Activated T-helper 1 cell treated with anti-CD3 and anti-CD28 coated beads, Interleukin-12 subunit alpha, Interleukin-12 subunit beta, Interleukin-2, Interleukin-4 antibody, amounts not matched to agents 30 ng/mL and 10 ng/mL and 1 ng/mL, durations not matched to agents 14 hours and 24 hours and 36 hours (primary cell): ENCODE measurements at regions not wholly inside any gene's neighbourhood (a gene's known extent, or its start where the extent isn't known, plus 50 kb on each side); places are given as distances from the start of the nearest gene placed in this dataset.
A peak's percentile ranks its signal among the peaks of the same experiment; 100 is the strongest.
"Not testable (repeated sequence)": the region's sequence is repeated elsewhere in the genome, so short reads cannot be mapped to it uniquely, and the experiment has no call there.

Experiments
- DNase-seq: peaks from one replicate; pipeline ENCODE4 v3.0.0; 2021; ENCODE audit warnings: low spot score
- H3K27ac Mint-ChIP-seq: one replicate; pipeline ENCODE4 v1.8.0; 2021; ENCODE audit warnings: mild to moderate bottlenecking, mixed read lengths
- H3K27me3 Mint-ChIP-seq: one replicate; pipeline ENCODE4 v1.8.0; 2022; ENCODE audit warnings: mild to moderate bottlenecking, moderate library complexity, mixed read lengths; ENCODE audit not compliant: insufficient read depth
- H3K36me3 Mint-ChIP-seq: one replicate; pipeline ENCODE4 v1.8.0; 2021; ENCODE audit warnings: low read depth, mixed read lengths
- H3K4me1 Mint-ChIP-seq: one replicate; pipeline ENCODE4 v1.8.0; 2021; ENCODE audit warnings: low read depth, mixed read lengths
- H3K4me3 Mint-ChIP-seq: one replicate; pipeline ENCODE4 v1.8.0; 2021; ENCODE audit warnings: mild to moderate bottlenecking, moderate library complexity, mixed read lengths
- H3K9me3 Mint-ChIP-seq: one replicate; pipeline ENCODE4 v1.8.0; 2021; ENCODE audit warnings: mixed read lengths
- intact Hi-C: fragments of 100-400 bp; cut with micrococcal nuclease; formaldehyde crosslinking; loops from one replicate; pipeline ENCODE4 v1.15.1; 2024

DNA sequence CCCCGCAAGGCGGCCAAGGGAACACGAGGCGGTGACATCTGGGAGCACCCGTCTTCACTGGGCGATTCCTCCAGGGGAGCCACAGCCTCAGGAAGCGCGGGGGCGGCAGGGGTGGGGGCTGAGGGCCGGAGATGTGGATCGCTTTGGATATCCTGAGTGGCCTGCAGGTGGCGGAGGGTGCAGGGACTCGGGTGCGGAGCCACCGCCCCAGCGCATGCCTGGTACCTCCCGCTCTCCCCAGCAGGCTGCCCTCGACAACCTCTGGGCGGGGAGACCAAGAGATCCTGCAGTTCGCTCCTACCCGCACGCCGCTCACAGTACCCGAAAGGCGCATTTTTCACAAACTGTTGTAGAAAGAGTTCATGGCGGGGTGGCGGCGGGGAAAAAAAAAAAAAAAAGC, 162.9 kb upstream of the PRKX start:
- H3K4me1 Mint-ChIP-seq, H3K36me3 Mint-ChIP-seq, H3K4me3 Mint-ChIP-seq, DNase-seq, H3K27ac Mint-ChIP-seq, intact Hi-C loops, H3K9me3 Mint-ChIP-seq, H3K27me3 Mint-ChIP-seq: not testable (repeated sequence)

DNA sequence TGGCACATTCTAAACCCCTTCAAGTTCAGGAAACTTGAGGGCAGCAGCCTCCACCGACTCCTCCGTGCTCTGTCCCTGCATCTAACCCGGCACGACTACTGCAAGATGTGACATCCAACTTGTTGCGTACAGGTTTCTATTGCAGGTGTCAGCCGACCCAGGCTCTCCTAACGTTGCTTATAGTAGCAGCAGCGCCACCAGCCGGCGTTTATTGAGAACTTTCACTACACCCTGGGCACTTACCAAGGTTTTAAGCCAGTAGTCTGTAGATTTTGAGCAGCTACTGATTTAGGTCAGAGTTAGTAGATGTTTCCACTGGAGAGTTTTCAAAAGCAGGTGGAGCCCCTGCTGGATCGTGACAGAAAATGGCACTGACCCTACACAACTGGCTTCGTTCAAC, 162.2 kb upstream of the PRKX start:
- H3K9me3 Mint-ChIP-seq, DNase-seq, H3K27ac Mint-ChIP-seq, H3K27me3 Mint-ChIP-seq, H3K36me3 Mint-ChIP-seq, H3K4me1 Mint-ChIP-seq, H3K4me3 Mint-ChIP-seq, intact Hi-C loops: not testable (repeated sequence)

DNA sequence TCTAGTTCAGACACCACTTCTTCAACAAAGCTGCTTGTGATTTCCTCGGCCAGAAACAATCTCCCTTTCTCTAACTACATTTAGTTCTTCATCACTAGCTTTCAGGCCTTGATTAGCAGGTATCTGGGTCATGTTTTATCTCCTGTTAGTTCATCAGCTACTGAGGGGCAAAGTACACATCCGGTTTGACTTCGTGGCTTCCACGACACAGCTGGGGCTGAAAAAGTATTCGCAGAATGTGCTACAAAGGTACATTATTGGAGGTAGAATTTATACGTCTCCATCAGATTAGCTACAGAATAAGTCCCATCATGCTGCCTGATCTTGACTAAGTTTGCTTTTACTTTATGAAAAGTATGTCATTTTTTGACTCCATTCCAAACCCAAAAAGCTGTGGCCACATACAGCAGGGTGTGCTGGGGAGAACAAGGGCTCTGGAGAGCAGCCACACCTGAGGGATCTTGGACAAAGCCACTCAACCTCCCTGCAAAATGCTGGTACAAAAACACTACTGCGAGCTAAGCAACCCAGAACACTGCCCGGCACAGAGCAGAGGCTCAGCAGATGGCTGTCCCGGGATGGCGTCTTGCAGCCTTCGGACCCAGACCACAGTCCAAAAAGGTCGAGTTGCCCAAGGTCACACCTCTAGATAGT, 158.9 kb upstream of the PRKX start:
- H3K4me3 Mint-ChIP-seq, DNase-seq, H3K36me3 Mint-ChIP-seq, H3K27me3 Mint-ChIP-seq, H3K9me3 Mint-ChIP-seq, intact Hi-C loops, H3K4me1 Mint-ChIP-seq, H3K27ac Mint-ChIP-seq: not testable (repeated sequence)

DNA sequence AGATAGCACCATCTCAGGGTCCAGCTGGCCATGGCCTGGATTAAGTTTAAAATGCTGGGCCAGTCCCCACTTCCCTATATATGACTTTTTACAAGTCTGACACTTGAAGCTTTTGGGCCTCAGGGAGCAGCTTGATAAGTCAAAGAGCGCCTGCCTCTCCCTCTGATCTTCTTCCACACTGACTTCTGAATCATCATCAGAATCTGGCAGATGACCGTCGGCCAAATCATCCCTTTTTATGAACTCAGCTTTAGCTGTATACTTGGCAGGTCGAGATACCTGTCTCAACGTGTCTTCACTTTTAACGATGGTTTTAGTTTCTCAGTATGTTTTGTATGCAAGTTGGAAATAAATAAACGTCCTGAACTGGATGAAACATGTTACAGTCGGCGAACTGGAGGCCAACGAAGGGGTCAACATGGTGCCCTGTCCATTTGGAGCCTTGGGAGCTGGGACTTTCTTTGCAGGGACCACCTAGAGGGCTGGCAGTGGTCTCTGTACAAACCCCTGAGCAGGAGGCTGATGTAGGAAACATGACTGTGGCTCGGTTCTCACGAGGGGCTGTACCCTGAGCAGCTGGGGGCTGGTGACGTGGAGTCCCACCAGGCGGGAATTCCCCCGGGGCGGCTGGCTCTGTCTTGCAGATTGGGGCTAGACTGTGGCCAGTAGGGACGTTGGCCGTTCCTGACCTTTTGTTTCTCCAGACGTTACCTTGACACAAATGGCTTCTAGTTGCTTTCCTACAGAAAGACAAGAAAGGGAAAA, 153.8 kb upstream of the PRKX start:
- H3K27me3 Mint-ChIP-seq, H3K36me3 Mint-ChIP-seq, intact Hi-C loops, H3K27ac Mint-ChIP-seq, H3K9me3 Mint-ChIP-seq, H3K4me1 Mint-ChIP-seq, H3K4me3 Mint-ChIP-seq, DNase-seq: not testable (repeated sequence)

DNA sequence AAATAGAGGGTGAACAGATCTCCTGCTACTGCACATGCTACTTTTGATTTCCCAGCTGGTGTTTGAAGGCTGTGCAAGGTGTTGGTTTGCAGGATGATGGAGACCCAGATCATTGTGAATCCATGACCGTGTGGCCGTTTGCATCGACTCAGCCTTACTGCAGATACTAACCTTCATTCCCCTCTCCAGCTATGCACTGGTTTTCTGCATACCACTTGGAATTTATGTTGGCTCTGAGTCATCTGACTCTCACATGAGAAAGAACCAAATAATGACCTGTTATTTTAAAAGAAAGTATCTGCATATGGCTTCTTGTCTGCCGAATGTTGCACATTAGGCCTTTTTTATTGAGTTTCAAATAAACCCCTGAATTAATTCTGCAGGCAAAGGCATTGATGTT, 144.9 kb upstream of the PRKX start:
- intact Hi-C loops, H3K4me1 Mint-ChIP-seq, H3K4me3 Mint-ChIP-seq, H3K36me3 Mint-ChIP-seq, H3K27ac Mint-ChIP-seq, H3K27me3 Mint-ChIP-seq, DNase-seq, H3K9me3 Mint-ChIP-seq: not testable (repeated sequence)

DNA sequence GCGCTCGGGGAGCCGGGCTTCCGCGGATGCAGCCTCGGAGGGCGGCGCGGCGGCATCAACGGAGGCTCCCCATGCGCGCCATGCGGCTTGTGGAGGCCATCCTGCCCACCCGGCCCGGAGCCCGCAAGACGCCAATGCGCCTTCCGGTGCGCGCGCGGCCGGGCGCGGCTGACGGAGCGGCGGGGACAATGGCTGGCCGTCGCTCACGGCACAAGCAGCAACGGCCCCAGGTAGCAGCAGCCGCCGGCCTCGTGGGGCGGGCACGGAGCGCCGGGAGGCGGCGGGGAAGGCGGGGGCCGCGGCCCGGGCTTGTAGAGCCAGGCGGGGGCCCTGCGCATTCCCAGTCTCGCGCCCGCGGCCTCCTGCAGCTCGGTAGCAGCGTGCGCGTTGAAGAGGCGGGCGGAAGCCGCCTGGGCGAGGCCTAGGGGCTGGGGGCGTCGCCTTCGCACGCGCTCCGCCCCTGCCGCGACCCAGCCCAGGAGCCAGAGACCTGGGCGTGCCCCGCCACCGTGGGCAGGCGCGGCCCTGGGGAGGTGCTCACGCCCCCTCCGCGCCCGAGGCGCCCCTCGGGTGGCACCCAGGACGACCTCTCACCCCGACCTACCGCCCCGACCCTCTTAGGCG, 130.2 kb upstream of the PRKX start:
- not testable (repeated sequence) for DNase-seq

DNA sequence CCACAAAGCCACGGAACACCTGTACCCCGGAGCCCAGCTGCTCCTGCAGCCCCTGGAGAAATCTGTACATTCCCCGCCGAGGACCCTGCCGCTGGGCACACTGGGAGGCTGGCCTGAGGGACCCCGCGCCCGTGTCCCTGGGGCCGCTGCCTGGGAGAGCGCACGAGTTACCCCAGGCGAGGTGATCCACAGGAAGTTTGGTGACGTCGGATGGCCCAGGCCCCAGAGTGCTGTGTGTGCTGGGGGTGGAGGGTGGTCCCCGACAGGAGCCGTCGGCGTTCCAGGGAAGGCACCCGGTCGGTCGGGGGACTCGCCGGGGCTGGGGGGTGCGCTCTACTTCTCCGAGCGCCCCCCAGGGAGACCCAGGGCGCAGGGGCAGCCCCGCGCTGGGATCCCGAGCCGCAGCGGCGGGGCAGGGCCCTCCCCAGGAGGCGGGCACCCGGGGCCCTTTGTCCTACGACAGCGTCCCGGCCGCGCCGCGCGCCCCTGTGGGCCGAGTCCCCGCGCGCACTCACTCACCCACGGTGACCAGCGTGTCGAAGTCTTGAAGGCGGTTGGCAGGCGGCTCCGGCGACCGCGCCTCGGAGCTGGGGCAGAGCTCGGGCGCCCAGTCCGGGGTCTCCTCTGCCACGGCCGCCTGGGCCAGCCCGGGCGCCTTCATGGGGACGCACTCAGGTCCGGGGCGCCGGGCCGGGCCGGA, 129.5 kb upstream of the PRKX start:
- H3K27ac Mint-ChIP-seq, H3K36me3 Mint-ChIP-seq, H3K27me3 Mint-ChIP-seq, DNase-seq, H3K4me1 Mint-ChIP-seq, H3K9me3 Mint-ChIP-seq, intact Hi-C loops: not testable (repeated sequence)
- peak overlapping the region; percentile 58 for H3K4me3 Mint-ChIP-seq

More for the DNA sequence above, 130.2 kb upstream of the PRKX start:
- H3K9me3 Mint-ChIP-seq, H3K27ac Mint-ChIP-seq, H3K36me3 Mint-ChIP-seq, intact Hi-C loops, H3K27me3 Mint-ChIP-seq, H3K4me1 Mint-ChIP-seq, H3K4me3 Mint-ChIP-seq: not testable (repeated sequence)

DNA sequence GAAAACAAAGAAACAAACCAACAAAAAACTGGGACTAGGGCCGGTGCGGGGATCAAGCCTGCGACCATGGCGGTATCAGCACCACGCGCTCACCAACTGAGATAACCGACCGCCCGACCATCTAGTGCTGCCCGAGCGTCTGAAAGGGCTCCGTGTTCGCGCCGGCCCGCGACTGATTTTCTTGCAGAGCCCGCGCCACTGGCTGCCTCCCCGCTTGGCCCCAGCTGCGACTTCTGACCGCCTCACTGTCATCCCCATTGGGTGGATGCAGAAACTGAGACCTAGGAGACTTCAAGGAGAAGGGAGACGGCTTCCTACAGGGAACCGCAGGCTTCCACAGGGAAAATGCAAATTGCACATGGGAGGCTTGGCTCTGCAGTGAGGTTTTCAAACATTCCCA, 125.3 kb upstream of the PRKX start:
- H3K4me3 Mint-ChIP-seq, H3K4me1 Mint-ChIP-seq, intact Hi-C loops, H3K36me3 Mint-ChIP-seq, H3K27ac Mint-ChIP-seq, H3K9me3 Mint-ChIP-seq, DNase-seq, H3K27me3 Mint-ChIP-seq: not testable (repeated sequence)

DNA sequence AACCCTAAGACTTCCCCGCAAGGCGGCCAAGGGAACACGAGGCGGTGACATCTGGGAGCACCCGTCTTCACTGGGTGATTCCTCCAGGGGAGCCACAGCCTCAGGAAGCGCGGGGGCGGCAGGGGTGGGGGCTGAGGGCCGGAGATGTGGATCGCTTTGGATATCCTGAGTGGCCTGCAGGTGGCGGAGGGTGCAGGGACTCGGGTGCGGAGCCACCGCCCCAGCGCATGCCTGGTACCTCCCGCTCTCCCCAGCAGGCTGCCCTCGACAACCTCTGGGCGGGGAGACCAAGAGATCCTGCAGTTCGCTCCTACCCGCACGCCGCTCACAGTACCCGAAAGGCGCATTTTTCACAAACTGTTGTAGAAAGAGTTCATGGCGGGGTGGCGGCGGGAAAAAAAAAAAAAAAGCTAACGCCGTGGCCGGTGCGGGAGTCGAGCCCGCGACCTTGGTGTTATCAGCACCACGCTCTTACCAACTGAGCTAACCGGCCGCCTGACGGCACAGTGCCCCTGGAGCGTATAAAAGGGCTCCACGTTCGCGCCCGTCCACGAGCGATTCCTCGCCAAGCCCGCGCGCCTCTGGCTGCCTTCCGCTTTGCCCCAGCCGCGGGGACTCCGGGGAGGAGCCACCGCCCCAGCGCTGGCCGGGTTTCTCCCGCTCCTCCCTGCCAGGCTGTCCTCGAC, 124.7 kb upstream of the PRKX start:
- H3K27ac Mint-ChIP-seq, intact Hi-C loops, DNase-seq, H3K4me3 Mint-ChIP-seq, H3K9me3 Mint-ChIP-seq, H3K4me1 Mint-ChIP-seq, H3K27me3 Mint-ChIP-seq, H3K36me3 Mint-ChIP-seq: not testable (repeated sequence)

DNA sequence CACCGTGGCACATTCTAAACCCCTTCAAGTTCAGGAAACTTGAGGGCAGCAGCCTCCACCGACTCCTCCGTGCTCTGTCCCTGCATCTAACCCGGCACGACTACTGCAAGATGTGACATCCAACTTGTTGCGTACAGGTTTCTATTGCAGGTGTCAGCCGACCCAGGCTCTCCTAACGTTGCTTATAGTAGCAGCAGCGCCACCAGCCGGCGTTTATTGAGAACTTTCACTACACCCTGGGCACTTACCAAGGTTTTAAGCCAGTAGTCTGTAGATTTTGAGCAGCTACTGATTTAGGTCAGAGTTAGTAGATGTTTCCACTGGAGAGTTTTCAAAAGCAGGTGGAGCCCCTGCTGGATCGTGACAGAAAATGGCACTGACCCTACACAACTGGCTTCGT, 123.8 kb upstream of the PRKX start:
- DNase-seq, H3K27me3 Mint-ChIP-seq, H3K4me3 Mint-ChIP-seq, H3K27ac Mint-ChIP-seq, H3K4me1 Mint-ChIP-seq, H3K36me3 Mint-ChIP-seq, intact Hi-C loops, H3K9me3 Mint-ChIP-seq: not testable (repeated sequence)

DNA sequence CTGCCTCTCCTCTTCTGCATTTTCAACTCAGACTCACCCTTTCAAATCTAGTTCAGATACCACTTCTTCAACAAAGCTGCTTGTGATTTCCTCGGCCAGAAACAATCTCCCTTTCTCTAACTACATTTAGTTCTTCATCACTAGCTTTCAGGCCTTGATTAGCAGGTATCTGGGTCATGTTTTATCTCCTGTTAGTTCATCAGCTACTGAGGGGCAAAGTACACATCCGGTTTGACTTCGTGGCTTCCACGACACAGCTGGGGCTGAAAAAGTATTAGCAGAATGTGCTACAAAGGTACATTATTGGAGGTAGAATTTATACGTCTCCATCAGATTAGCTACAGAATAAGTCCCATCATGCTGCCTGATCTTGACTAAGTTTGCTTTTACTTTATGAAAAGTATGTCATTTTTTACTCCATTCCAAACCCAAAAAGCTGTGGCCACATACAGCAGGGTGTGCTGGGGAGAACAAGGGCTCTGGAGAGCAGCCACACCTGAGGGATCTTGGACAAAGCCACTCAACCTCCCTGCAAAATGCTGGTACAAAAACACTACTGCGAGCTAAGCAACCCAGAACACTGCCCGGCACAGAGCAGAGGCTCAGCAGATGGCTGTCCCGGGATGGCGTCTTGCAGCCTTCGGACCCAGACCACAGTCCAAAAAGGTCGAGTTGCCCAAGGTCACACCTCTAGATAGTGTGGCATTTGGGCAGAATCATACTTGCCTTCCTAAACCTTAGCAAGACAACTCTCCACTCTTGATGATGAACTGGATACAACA, 120.5 kb upstream of the PRKX start:
- H3K4me1 Mint-ChIP-seq, H3K27ac Mint-ChIP-seq, H3K4me3 Mint-ChIP-seq, H3K9me3 Mint-ChIP-seq, DNase-seq, H3K36me3 Mint-ChIP-seq, intact Hi-C loops, H3K27me3 Mint-ChIP-seq: not testable (repeated sequence)

DNA sequence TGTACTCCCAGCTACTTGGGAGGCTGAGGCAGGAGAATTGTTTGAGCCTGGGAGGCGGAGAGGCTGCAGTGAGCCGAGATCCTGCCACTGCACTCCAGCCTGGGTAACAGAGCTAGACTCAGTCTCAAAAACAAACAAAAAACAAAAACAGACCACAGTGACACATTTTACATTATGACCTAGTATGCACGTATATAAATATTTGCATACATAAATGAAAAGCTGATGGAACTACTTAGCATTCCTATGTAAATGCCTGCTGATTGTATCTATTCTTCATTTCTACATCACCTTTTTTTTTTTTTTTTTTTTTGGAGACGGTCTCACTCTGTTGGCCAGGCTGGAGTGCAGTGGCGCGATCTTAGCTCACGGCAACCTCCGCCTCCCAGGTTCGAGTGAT, 116.6 kb upstream of the PRKX start:
- H3K27me3 Mint-ChIP-seq, H3K9me3 Mint-ChIP-seq, H3K36me3 Mint-ChIP-seq, H3K27ac Mint-ChIP-seq, H3K4me1 Mint-ChIP-seq, H3K4me3 Mint-ChIP-seq, DNase-seq, intact Hi-C loops: not testable (repeated sequence)
